ENCODE measurements at regions not wholly inside any gene's neighbourhood (a gene's known extent, or its start where the extent isn't known, plus 50 kb on each side); places are given as distances from the start of the nearest gene placed in this dataset.

DNA sequence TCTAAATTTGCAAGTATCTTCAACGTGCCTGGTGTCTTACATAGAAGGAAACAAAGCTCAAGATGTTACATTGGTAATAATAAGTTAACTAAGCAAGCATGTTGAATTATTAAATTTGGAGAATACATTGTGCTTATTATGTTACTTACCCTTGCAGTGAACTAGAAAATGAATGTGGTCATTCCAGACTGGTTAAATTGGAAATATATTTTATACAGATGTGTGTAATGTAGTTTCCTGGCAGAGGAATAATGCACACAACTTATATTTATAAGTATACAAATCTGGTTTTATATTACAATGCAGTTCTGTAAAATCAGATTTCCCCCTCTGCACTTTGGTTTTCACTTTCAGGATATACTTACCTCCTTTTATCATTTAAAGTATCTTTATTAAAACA lies 159.9 kb upstream of the SLIT2 start:
- TF ChIP-seq MEF2A (IDR thresholded peaks at IDR 0.05; ENCODE audit: borderline replicate concordance, low read depth) (no peak), EZH2phosphoT487 (IDR thresholded peaks at IDR 0.05; ENCODE audit: borderline replicate concordance, low read depth) (no peak), RFX5 (IDR thresholded peaks at IDR 0.05; ENCODE audit: low read length) (no peak)
- TF ChIP-seq, protein P1, sequence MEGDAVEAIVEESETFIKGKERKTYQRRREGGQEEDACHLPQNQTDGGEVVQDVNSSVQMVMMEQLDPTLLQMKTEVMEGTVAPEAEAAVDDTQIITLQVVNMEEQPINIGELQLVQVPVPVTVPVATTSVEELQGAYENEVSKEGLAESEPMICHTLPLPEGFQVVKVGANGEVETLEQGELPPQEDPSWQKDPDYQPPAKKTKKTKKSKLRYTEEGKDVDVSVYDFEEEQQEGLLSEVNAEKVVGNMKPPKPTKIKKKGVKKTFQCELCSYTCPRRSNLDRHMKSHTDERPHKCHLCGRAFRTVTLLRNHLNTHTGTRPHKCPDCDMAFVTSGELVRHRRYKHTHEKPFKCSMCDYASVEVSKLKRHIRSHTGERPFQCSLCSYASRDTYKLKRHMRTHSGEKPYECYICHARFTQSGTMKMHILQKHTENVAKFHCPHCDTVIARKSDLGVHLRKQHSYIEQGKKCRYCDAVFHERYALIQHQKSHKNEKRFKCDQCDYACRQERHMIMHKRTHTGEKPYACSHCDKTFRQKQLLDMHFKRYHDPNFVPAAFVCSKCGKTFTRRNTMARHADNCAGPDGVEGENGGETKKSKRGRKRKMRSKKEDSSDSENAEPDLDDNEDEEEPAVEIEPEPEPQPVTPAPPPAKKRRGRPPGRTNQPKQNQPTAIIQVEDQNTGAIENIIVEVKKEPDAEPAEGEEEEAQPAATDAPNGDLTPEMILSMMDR (IDR thresholded peaks at IDR 0.05), result no peak
- TF ChIP-seq, protein P2, sequence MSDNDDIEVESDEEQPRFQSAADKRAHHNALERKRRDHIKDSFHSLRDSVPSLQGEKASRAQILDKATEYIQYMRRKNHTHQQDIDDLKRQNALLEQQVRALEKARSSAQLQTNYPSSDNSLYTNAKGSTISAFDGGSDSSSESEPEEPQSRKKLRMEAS (IDR thresholded peaks at IDR 0.05; ENCODE audit: low read depth), result no peak

Data from SK-N-SH (cell line).